NK-92 treated with Interleukin-12 subunit alpha and Interleukin-12 subunit beta, amount 100 ng/mL, for 24 hours (cell line): ENCODE measurements at regions not wholly inside any gene's neighbourhood (a gene's known extent, or its start where the extent isn't known, plus 50 kb on each side); places are given as distances from the start of the nearest gene placed in this dataset.

Experiments
- DNase-seq: peaks from one replicate; lab custom pipeline; 2025; lab: John Stamatoyannopoulos, UW

DNA sequence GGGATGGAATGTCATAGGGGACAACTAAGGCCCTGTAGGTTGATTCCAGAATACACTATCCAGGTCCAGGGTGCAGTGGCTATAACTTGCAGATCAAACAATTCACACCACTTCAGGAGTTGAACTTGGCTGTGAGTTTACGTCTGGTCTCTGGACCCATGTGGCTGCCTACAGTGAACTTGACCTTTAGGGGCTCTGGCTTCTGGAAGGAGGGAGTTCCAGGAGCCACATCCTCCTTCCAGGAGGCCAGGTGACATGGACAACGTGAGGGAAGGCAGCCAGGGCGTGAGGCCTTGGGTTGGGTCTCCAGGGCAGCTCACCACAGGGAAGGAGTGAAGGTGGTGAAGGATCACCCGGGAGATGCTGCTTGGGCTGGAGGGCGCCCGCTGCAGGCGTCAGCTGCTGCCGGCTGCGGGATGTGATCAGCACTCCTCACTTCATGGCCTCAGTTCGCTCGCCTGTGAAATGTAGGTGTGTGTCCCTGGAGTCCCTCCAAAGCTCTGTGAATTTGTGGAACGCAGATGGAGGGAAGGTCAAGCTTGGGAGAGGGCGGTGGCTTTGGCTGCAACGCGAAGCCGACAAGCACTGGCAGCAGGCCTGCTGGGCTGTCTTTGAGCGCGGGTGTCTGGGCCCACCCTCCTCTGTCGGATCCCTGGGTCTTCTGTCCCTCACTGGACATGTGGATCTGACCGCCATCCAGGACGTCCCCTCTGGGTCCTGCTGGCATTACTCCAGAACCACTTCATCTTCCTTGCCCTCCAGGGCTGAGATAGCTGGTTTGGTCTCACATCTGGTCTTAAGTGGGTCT lies 146.5 kb downstream of the GLI2 start:
- no peak for DNase-seq

- no peak for DNase-seq
Measured at GRCh38 chr2:120883607-120884440, 148.2 kb downstream of the GLI2 start.

DNA sequence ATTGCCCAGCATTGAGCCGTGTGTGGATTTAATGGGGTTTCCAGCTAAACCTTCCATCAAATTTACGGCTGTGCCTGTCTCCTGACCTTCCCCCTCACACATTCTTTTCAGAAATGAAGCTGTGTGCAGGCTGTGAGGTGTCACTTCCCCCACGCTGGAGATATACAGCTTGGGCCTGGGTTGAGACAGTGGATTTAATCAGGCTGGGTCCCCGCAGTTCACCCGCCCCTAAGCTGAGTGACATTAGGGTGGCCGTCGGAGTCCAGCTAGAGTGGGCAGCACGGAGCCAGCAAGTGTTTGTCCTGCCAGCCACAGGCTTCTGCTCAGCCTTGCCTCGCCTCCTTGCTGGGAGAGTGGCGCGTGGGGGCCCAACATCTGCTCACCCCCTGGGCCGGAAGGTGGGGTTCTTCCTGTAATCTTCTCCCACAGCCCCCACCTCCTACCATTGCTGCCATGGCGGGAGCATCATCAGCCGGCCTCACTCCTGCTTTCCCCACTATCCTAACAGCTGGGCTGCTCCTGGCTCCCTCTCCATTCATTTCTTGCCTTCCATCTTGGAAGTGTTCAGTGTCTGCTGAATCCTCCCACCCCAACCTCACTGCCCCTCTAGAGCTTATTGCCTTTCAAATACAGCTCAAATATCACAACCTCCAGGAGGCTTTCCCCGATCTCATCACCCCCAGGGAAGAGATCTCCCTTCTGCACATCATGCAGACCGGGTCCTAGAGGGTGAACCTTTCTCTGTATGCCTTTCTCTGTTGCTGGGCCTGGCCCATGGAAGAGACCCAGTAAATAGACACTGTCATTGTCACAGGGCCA lies 149.0 kb downstream of the GLI2 start:
- no peak for DNase-seq

DNA sequence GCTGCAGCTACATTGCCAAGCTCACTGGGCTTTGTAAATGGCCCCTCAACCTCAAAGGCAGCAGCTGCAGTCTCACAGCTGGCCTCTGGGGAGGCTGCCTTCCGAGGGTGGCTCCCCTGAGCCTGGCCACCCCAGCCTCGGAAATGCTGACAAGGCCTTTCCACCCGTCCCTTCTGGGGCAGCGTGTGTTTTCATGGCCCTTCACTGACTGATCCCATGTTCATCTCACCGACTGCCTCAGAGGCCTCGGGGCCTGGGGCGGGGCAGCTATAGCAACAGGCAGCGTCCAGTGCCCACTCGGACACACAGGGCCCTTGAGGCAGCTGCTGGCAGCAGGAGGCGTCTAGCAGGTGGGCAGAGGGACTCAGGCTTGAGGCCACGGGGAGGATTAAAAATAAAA lies 149.7 kb downstream of the GLI2 start:
- DNase-seq: no peak

DNA sequence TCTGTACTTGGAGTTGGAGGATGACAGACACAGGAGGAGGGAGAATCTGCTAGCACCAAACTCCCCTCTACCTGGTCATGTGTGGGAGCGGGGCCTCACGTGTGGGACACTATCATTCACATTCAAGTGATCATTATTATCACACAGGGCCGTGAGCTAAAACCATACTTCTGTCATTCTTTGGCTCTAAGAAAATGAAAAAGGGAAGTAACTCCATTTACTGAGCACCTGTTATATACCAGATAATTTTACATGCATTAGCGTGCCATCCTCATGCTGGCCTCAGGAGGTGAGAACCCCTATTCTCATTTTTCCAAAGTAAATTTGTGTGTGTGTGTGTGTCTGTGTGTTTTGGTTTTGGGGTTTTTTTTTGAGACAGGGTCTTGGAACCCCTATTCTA lies 150.1 kb downstream of the GLI2 start:
- no peak for DNase-seq

GRCh38 chr2:120886534-120887319 lies 151.1 kb downstream of the GLI2 start:
- no peak for DNase-seq

DNA sequence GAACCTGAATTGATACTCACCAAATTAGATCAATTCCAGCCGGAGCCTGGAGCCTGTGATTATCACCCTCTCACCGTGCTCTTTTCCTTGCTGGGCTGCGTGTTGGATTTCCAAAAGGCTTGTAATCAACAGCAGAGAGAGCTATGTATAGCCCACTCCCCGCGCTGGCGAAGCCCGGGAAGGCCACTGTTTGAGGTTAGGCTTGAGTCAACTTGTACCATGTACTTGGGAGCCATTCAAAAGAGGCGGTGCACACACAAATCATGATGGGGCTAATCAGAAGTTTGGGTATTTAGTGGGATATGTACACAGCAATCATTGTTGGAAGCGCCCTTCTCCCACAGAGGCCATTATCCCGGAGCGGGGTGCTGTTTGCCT lies 151.6 kb downstream of the GLI2 start:
- no peak for DNase-seq

GRCh38 chr2:120887741-120888231 lies 152.1 kb downstream of the GLI2 start:
- DNase-seq: no peak

DNA sequence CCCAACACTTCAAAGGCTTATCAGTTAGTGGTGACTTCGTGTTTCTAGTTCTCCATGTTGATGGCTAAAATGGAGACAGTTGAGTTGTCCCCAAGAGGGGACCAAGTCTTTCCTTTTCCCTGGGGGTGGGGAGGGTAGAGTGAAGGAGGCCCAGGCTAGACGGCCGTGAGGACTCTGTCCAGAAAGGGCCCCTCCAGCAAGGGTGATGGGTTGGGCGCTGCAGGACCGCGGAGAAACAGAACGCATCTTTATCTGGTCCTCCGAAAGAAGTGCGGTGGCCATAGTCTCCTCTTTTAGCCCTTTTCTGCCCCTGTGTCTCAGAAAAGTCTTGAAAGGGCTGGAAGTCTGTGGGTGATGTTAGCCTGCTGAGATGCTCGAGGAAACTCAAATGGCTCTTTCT lies 153.2 kb downstream of the GLI2 start:
- no peak for DNase-seq

GRCh38 chr2:120889936-120890335 lies 154.3 kb downstream of the GLI2 start:
- no peak for DNase-seq

DNA sequence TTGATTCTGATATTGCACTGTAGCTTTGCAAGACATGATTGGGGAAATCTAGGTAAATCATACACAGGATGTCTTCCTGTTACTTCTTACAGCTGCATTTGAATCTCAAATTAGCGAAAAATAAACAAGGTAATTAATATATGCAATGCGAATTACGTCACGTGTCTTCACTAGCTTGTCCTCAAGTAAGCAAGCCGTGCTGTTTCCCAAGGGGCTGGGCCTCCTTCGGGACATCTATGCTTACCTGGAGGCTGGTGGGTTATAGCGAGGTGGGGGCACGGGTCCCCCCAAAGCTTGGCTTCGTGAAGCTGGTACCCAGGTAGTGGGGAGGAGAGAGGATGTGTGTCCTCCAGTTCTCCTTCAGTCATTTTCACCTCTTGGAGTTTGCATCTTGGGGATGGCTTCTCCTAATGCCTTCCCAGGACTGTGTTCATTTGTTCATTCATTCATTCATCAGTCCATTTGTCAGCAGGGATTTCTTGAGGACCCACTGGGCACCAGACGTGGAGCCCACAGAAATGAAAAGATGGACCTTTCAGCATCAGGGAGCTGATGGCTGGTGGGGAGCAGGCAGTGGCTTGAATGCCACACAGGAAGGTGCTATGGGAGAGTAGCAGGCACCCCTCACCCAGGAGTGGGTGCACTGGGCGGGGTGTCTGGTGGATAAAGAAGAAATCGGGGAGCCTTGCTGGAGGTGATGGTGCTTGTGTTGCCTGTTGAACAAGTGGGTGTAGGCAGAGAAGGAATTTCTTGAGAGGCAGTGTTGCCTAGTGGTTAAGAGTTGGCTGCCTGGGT lies 155.1 kb downstream of the GLI2 start:
- no peak for DNase-seq

DNA sequence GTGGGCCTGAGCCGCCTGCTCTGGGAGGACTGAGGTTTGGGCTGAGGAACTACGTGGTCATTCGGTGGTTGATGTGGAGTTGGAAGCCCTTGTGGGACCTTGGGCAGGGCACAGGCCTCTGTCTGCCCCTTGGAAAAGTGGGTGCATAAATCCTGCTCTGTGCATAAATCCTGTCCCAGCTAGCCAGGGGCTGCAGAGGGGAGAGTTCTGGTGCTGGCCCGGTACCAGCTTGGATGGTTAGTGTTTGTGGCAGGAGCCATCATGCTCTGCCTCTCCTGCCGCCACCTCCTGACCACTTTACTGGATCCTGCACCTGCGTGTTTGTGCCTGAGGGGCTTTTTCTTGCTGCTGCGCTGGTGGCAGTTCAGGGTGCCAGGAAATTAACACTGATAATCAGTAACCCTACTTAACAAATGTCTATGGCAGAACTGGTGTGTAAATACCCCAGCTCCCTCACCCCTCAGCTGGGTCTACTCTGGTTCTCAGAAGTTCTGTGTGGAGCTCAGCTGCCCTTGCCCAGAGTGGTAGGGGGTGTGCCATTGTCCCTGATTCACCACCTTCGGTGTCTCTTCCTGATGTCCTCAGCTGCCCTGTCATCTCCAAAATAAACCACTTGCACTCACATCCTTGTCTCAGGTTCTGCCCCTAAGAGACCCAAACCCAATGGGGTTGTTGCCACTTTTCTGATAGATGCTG lies 156.8 kb downstream of the GLI2 start:
- no peak for DNase-seq

- DNase-seq: no peak
Measured at GRCh38 chr2:120892967-120893667, 157.4 kb downstream of the GLI2 start.

DNA sequence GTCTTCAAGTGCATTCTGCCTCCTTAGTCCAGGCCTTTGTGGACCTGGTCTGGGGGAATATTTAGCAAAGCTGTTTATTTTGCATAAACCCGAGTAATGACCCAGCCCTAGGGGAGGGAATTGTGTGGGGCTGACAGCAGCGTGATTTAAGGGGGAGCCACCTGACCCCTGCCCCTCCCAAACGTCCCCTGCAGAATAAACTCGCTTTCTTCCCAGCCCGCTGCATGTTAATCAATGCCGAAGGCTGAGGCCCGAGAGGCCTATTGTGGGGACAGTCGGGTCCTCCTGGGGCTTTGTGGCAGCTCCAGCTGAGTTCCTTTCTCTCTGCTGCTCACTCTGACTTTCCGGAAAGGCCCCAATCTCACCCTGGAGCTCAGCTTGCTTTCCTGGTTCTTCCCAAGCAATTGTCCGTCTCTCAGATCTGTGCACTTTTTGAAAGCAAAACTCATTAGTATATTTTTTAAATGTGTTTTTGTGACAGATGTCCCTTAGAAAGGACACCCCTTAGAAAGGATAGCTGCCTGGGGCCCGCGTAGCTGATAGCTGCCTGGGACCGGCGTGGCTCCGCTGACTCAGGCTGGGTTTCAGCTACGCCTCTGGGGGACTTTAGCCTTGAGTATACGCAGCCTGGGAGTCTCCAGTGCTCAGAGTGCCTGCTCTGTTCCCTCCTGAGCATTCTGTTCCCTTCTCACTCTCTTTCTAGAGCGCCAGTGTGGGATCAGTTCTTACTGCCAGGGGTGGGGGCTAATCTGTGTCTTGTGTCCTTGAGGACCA lies 158.3 kb downstream of the GLI2 start:
- no peak for DNase-seq

- DNase-seq: no peak
Measured at GRCh38 chr2:120894966-120895365, 159.3 kb downstream of the GLI2 start.

- DNase-seq: no peak
Measured at GRCh38 chr2:120896126-120896525, 160.5 kb downstream of the GLI2 start.

- DNase-seq: no peak
Measured at GRCh38 chr2:120896901-120897300, 161.2 kb downstream of the GLI2 start.

GRCh38 chr2:120897399-120897798 lies 161.7 kb downstream of the GLI2 start:
- no peak for DNase-seq

GRCh38 chr2:120898496-120898895 lies 162.8 kb downstream of the GLI2 start:
- no peak for DNase-seq
